IPS DF 6.9 (cell line): ENCODE measurements at regions not wholly inside any gene's neighbourhood (a gene's known extent, or its start where the extent isn't known, plus 50 kb on each side); places are given as distances from the start of the nearest gene placed in this dataset.

Experiments
- DNase-seq: peaks from one replicate; pipeline ENCODE4 v3.0.0-alpha.2; 2013; ENCODE audit warnings: low read depth, low spot score
- H3K27ac ChIP-seq: one replicate; pipeline ENCODE4 v1.5.1; 2013; ENCODE audit warnings: low read length, control low read depth
- H3K27me3 ChIP-seq: 2 replicates; pipeline ENCODE4 v1.6.1; 2013; ENCODE audit warnings: mild to moderate bottlenecking, low read length; ENCODE audit not compliant: control insufficient read depth, insufficient read depth
- H3K36me3 ChIP-seq: 2 replicates; pipeline ENCODE4 v1.6.1; 2013; ENCODE audit warnings: low read length; ENCODE audit not compliant: control insufficient read depth, insufficient read depth
- H3K4me1 ChIP-seq: 2 replicates; pipeline ENCODE4 v1.6.1; 2013; ENCODE audit warnings: low read length; ENCODE audit not compliant: control insufficient read depth, insufficient read depth
- H3K4me3 ChIP-seq: 2 replicates; pipeline ENCODE4 v1.5.1; 2013; ENCODE audit warnings: mild to moderate bottlenecking, low read length
- H3K9me3 ChIP-seq: 2 replicates; pipeline ENCODE4 v1.6.1; 2013; ENCODE audit warnings: low read length, inconsistent platforms; ENCODE audit not compliant: control insufficient read depth, insufficient read depth
- WGBS: extraction: QIAGEN DNeasy Blood & Tissue Kit; methylation state at CpG from one replicate; pipeline ENCODE4 v1.1.7; 2013; ENCODE audit warnings: mixed read lengths, missing lambda C conversion rate; ENCODE audit not compliant: insufficient read length, insufficient coverage; 5-methylcytosine and 5-hydroxymethylcytosine counted together

DNA sequence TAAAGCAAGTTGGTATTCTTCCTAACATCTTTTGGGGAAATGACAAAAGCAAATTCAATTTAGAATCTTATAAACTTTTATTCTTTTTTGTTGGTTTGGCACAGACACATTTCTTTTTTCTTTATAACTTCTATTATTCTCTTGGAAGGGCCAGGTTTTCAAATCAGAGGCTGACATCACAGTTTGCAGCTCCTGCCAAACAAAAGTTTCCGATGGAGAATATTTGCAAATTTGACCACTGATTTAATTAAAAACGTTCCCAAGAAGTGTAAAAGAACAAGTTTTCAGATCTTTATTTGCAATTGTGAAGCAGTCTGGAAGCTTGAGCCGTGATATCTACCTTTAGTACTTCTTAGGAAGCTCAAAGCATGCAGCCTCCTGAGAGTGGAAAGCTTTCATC lies 53.8 kb upstream of the CD83 start:
- H3K27ac ChIP-seq = no peak overlapping the region
- no peak overlapping the region for H3K4me3 ChIP-seq
- no peaks in the 10 kb centered on the region for H3K9me3 ChIP-seq
- DNase-seq = no peak
- no peaks in the 10 kb centered on the region for H3K4me1 ChIP-seq
- WGBS = no CpG with 5 or more reads among the region's 3 CpGs
- H3K36me3 ChIP-seq = no peaks in the 10 kb centered on the region
- no peaks in the 10 kb centered on the region for H3K27me3 ChIP-seq

GRCh38 chr6:14065350-14065749 lies 52.2 kb upstream of the CD83 start:
- Histone ChIP-seq H3K27ac (no peak overlapping the region), H3K4me3 (no peak overlapping the region), H3K4me1 (no peaks in the 10 kb centered on the region), H3K36me3 (no peaks in the 10 kb centered on the region), H3K9me3 (no peaks in the 10 kb centered on the region), H3K27me3 (no peaks in the 10 kb centered on the region)
- whole genome bisulfite sequencing = no CpG with 5 or more reads among the region's 1 CpG
- no peak for DNase-seq

DNA sequence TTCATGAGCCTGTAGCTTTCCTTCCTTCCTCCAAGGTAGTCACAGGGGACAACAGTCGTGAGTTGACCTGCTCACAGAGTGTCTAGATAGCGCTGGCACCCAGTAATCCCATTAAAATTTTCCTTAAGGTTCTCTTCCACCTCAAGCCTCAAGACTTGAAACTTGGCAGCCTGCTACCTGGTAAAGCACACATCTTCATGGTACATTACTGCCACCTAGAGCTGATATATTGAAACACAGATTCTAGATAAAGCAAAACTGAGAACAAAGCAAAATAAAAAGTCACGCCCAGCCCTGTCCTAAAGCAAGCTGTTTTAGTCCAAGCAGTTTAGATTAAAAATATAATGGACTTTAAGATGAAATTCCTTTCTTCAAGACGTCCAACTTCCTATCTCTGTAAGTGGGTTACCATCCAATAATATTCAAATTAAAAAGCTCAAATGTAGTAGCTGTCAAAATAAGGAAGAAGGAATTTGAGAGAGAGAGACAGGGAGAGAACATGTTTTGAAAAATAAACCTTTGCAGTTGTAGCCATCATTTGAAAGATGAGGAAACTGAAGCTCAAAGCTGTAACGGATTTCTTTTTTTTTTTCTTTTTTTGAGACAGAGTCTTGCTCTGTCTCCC lies 50.7 kb upstream of the CD83 start:
- no peaks in the 10 kb centered on the region for H3K4me1 ChIP-seq
- H3K9me3 ChIP-seq = no peaks in the 10 kb centered on the region
- WGBS = no CpG with 5 or more reads among the region's 5 CpGs
- peak; percentile 54 for DNase-seq
- no peaks in the 10 kb centered on the region for H3K36me3 ChIP-seq
- no peaks in the 10 kb centered on the region for H3K27me3 ChIP-seq
- no peak overlapping the region for H3K27ac ChIP-seq
- no peak overlapping the region for H3K4me3 ChIP-seq

DNA sequence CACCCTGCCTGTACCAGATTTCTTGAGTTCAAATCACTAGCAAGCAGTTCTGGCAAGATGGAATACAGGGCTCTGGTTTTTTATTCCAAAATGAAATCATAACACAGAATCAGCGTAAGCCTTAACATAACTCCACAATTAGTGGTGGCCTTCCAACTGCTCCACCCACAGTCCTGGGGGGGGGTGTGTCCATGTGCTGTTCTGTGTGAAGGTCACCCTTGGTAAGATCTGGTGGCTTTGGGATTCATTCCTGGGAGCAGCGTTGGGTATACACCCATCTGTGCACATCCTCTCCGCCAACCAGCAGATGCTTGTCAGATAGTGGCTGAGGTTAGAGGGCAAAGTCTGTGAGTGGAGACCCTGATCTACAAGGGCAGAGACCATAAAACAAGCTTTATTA lies 49.9 kb upstream of the CD83 start:
- Histone ChIP-seq H3K27me3 (no peaks in the 10 kb centered on the region), H3K36me3 (no peaks in the 10 kb centered on the region), H3K27ac (no peak overlapping the region), H3K9me3 (no peaks in the 10 kb centered on the region), H3K4me1 (no peaks in the 10 kb centered on the region), H3K4me3 (no peak overlapping the region)
- DNase-seq = no peak
- WGBS = no CpG with 5 or more reads among the region's 3 CpGs
